Stimulated activated CD8-positive, alpha-beta memory T cell treated with anti-CD3 and anti-CD28 coated beads, Interleukin-7, amount 100 ng/mL, for 24 hours (primary cell): ENCODE measurements at regions not wholly inside any gene's neighbourhood (a gene's known extent, or its start where the extent isn't known, plus 50 kb on each side); places are given as distances from the start of the nearest gene placed in this dataset.

Source experiments
- DNase-seq: peaks from one replicate; pipeline ENCODE4 v3.0.0-alpha.2; 2020; ENCODE audit warnings: low read depth

DNA sequence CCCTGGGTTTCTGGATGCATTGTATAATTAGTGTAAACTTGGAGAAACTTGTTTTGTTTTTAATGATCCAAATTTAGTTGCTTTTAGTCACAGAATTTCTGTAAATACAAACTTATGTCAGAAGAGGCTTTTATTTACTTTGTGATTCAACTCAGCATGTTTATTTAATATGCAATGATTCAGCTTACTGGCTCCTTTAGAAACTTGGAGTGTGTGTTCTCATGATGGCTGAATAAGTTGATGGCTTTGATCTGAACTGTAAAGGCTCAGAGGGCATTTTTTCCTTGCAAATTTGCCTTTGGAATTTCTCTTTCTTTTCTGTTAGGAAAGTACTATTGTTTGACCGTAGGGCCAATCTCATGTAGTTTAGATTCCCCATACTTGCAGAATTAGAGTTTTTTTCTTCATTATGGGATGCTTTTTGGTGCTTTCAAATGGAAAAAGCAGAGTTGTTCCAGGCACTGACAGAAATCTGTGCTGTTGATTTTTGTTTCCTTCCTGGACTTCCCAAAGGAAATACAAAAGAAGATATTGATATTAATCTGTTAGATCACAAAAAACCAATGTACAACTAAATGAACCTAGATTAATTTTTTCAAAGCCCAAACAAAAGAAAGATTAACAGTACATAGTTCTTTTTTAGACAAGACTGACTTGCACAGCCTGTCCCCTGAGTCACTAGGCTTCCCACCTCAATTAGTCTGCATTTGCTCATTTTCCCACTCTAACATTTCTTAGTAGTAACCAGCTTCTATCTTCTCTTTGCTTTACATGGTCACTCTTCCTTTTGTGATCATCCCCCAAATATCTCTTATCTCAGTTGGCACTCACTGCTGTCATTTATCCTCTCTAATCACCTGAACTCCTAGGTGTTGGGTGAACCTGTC, 96.8 kb upstream of the AGR3 start:
- no peak for DNase-seq

DNA sequence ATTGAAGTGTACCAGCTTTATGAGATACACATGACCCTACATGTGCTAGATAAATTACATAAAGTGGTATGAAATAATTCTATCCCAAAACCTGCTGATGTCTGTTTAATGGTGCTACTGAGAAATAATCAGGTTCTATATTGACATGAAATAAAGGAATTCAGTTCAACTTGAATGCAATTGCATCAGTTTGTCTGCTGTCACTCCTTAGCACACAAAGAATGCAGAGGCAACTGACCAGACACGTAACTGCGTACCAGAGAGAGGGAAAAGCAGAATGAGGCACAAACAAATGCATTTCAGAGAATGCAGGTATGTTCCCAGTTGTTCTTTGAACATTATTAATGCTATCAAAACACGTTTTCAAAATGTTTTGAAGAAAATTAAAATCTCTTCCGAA, 98.8 kb upstream of the AGR3 start:
- DNase-seq: no peak

DNA sequence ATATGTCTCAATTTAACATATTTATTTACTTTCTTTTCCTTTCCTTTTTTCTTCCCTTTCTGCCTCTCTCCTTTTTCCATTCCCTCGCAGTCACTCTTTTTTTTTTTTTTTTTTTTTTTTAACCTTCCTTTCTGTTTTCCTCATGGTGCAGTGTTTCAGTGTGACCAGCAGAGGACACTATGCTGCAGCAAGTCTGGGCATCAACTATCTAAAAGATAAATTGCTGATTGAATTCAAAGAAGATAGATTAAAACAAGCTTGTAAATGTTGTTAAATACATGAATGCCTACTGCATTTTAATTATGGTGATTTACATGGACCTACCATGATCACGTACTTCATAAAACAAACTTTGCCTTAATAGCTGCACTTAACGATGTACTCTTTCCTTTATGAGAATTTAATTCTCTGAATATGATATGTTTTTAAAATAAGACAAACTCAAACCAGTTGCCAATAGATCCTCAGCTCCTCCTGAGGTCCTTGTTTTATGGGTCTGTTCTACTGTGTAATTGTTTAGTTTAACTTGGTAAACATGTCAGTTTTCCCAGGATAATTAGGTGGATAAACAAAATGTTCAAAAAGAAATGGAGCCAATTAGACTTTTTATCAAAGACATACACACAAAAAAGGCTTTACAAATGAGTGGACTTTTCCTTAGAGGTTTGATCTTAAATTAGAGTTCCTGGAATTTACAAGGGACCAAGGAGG, 101.0 kb upstream of the AGR3 start:
- DNase-seq: no peak

DNA sequence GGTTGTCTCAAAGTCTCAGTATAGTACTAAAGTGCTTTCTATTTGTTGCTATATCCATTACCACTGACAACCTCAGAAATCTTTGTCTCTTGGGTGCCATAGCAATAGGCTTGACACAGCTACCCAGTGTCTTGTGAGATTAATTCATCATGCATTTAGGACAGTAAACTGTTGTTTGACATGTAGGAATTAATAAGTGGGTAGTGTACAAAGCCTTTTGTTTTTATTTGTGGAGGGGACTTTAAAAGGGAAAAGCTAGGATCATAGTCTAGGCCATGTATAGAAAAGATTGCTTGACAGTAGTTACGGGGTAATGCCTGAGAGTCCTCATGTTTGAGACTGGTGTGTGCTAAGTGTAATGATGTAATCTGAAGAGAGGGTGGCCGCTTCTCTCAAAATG, 102.6 kb upstream of the AGR3 start:
- no peak for DNase-seq

DNA sequence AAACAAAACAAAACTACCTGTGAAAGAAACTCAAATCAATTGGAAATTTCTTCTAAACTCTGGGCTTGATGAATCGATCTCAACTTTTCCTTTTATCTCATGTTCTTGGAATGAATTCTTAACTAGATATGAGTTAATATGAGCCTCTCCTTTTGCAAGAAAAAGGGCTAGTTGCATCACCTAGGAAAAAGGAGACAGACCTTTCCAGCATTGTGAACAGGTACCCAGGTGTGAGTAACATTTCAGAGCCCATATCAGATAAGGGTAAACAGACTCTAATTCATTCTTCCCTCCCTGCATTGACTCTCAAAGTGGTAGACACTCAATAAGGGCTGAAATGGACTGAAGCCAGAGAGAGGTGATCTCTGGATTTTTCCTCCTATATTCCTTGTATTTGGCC, 103.8 kb upstream of the AGR3 start:
- DNase-seq: no peak

DNA sequence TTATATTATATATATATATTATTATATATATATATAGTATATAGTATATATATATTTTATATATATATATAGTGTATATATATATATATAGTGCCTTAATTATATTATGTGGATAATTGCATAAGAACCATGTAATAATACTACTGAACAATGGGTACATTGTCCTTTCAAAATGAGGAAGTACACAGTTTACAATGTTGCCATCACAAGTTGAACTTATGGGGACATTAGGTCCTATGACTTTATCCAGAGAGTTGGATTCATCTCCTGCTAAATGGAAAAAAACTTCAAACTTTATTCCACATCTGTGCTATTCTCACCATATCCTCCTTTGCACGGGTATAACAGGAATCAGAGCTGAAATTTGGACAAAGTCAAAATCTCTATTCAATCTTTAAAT, 105.0 kb upstream of the AGR3 start:
- no peak for DNase-seq

DNA sequence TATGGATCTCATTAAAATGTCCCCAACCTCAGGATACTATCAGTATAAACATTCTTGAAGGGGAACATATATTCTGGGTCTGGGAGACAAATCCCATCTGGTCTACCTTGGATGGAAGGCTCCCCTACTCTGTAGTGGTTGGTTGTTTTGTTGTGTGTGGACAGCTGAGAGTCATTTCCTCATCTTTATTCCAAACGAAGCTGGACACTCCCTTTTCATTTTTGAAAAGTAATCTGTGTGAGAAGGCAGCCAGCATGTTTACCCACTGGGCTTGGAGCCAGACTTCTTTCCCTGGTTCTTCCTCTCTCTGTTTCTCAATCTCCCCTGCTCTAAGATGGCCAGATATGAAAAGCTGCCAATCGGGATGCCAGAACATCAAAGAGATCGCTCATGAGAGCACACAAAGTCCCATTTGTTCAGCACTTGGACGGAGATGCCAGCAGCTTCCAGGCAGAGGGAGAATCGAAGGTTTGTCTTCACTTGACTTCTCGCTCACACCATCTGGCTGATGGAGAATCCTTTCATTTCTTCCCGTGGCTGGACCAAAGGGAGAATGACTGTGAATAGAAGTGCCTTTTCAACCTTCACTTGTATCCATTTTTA, 108.1 kb upstream of the AGR3 start:
- DNase-seq: no peak

DNA sequence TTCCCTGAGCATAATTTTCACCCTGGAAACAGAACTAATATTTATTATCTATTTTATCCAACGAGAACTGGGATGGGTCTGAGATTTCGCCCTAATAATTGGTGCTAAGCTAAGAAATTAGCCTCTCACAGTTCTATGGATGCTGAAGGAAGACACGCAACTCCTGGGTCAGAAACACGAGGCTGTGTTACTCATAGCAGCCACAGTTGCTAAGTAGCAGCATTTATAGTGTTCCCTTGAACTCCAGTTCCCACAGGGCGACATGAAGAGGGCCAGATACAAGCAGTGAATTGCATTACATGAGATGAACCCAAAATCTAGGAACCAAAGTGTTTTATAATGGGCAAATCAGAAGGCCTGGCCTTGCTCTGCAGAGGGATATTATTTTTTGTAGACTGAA, 109.8 kb upstream of the AGR3 start:
- DNase-seq: no peak

DNA sequence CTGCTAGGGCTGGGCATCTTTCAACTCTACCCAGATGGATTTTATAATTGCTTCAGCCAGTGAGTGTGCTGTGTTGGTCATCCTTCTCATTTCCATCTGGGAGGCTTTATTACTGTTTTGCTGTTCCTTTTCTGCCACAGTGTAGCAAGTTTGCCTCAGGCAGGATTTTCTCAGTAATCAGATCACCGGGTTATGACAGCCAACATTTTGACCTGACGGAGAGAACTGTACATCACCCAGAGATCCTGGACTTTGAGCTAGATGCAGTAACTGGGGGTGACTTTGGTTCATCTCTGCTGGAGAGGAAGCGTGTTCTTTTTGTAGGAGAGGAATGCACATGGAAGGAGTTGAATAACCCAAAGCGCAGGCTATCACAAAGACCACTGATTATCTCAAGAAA, 111.8 kb upstream of the AGR3 start:
- no peak for DNase-seq

DNA sequence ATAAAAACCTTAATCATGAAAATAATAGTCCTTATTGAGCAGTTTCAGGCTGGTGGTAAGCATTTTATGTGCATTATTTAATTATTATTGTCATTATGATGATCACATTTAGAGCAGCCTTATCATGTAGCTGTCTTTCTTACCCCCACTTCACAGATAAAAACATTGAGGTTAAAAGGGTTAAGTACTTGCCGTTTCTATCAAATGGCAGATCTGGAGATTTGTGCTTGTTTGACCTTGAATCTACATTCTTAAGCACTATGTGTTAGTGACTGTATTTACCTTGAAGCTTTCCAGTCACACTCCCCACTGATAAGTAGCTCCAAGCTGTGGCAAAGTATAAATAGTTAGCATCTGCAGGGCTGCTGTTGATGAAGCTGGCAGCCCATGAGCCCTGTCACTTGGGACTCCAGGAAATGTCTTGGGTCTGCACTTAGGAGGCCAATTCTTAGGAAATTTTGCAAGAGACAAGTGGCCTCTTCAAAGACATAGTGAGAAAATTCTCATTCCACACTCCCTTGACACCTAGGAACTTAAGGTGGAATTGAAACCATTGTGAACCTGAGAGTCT, 116.8 kb upstream of the AGR3 start:
- DNase-seq: no peak

DNA sequence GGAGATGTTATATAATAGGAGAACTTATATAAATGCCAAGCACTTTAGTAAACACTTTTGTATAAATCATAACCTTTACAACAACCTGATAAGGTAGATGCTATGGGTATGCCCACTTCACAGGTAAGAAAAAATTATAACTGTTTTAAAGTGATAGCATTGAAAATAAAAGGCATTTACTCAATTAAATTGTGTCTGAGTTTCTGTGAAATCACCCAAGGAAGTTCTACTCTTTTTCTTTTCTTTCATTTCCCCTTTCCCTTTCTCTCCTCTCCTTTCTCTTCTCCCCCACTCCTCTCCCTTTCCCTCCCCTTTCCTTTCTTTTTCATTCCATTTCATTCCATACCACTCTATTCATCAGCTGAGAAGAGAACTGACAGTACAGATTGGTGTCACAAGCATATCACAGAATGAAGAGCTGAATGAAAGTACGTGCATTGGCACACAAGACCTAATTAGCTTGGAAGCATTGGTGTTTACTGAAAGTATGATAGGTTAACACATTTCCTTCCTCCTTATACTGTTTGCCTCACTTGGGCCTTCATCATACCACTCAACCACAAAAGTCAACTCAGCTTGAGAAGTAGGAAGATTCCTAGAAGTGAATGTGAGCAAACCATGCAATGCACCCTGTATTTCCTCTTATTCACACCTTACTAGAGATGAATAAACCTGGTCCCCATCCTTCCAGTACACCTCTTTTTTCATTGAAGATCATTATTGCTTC, 117.9 kb upstream of the AGR3 start:
- DNase-seq: no peak

DNA sequence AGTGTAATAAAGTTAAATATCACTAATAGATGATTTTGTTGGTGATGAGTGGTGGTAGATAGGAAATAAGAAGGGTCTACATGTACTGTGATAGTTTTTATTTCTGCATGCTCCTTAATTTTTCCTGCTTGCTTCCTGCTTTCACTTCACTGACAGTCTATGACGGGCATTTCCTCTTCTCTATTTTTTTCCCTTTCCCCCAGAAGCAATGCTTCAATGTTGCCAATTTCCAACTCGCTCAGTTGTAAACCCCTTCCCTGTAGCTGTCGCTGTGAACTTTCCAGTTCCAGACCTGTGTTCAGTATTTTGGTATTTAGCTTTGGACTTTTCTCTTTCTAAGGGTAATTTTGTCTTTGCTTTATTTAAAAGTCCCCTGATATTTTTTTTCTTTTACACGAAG, 123.5 kb upstream of the AGR3 start:
- no peak for DNase-seq

DNA sequence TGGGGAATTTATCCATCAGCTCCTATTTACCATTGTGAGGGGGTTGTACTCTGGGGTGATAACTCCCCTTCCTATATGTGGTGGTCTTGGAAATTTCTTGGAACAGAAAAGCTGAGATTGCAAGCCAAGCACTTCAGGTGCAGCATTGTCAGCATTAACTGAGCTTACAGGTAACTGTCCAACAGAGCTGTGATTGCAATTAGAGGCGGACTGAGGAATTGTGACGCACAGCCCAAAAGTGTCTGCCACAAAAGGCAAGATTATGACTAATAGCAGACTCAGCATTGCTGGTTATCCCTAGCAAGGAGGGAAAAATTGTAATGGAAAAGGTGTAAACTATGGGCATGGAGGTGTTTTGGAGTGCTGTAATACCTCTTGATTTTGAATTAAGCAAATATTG, 126.1 kb upstream of the AGR3 start:
- DNase-seq: no peak

DNA sequence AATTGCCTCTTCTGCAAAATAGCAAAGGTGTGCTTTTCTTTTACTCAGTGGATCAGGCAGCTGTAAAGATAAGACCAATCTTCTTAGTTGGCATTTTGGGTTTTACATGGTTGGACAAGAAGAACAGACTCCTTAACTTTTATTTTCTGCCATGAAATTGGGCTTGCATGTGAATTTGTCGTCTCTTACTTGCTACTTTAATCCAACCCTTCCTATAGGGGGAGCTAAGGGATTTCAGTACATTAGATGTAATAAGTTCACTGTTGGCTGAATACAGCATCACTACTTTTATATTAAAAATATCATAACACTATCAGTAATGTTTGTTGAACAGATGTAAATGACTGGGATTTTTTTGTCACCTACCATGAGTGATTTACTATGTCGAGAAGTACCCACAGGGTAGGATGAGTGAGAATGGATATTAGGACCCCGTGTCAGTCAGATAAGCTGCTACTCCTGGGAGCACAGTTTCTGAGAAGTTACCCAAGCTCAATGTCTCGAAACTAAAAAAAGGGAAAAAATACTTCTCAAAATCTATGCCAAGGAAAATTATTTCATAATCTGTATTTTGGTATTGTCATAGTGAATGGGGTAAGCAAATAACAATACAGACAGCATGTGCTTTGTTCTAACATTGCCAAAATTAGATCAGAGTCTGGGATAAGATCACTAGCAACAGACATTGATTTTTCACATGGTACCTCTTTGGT, 127.4 kb upstream of the AGR3 start:
- DNase-seq: no peak

DNA sequence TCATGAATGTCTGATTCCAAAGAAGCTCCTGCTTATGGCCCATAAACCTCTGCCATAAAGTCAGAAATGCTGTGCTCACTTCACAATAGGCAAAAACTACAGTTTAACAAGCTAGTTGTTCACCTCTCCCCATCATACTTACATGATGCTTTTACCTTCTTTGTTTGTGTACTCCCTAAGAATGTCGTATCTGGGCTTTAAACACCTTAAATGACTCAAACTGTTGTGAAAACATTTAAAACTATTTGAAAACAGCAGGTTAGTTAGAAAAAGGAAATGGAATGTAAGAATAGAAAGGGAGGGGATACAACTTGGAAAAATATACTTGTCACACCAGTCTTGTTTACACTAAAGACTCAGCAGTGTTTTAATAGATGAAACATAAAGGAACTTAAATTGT, 128.2 kb upstream of the AGR3 start:
- no peak for DNase-seq

DNA sequence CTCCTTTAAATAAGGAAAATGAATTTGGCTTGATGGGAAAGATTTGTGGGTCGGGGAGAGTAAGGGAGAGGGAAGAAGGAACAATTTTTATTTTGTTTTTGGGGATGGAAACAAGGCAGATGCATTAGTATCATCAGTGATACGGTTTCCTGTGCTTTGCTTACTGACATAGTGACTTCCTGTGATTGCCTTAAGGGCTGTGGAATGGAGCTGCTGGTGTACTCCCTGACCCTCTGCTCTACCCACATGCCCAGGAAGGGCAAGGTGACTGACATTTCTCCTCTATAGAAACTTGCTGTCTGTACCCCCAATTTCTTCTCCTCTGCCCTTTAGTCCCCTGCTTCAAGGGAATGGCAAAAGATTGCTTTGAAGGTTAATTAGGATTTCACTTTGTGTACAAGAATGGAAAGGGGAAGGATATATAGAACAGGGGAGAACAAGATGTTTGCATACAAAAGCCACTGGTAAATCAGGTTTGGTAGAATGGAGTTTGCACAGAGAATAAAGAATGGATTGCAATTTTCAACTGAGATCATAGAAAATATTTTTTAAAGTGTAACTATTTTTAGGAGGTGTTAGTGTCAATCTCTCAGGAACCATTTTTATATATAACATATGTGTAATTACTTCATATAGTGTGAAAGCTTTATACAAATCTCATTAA, 129.0 kb upstream of the AGR3 start:
- DNase-seq: no peak

DNA sequence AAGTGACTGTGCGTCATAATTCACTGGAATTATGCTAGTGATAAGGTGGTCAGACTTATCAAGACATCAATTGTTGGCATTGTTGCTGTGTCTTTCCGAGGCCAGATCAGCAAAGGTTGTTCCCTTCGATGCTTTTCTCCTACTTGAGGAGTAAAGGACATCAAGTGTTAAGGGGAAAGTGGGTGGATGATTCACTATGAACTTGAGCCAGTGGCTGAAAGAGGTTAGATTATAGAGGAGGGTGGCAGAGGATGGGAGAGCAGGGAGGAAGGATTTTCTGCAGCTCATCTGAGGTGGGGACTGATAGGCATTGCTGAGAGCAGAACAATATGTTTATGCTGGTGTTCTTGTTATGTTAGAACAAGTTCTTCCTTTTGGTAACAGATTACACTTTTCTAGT, 131.4 kb upstream of the AGR3 start:
- no peak for DNase-seq

DNA sequence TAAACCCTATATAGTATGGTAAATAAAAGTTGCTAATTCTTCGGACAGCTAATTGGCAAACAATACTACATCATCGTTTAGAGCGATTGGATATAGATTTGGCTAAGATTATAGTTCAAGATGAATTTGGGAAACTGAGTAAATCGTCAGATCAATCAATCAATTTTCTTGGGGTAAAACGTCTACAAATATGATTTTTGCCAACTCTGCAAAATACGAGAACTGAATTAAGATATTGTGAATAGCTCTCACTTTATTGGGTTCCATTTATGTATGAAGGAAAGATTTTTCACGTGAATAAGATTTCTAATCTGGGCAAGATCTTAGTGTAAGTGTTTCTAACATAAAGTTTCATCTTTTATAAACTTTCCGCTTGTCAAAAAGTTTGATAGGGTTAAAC, 132.9 kb upstream of the AGR3 start:
- no peak for DNase-seq

DNA sequence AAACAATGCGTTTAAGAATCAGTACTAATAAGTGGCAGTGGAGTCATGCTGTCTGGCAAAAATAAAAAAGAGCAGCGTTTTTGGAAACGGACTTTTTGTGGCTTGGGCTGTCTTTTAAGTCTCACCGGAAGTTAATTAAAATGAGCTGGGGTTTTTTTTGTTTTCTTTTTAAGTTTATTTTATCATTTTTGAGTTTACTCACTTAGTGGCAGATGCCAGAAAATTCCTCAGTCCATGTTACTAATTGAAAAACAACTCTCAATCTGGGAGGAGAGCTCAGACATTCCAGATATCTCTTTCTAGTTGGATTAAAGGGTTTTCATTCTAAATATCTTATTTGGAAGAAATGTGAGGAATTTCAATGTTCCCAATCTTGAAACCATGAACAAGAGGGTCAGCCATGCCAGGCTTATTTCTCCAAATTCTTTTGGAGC, 133.8 kb upstream of the AGR3 start:
- no peak for DNase-seq

DNA sequence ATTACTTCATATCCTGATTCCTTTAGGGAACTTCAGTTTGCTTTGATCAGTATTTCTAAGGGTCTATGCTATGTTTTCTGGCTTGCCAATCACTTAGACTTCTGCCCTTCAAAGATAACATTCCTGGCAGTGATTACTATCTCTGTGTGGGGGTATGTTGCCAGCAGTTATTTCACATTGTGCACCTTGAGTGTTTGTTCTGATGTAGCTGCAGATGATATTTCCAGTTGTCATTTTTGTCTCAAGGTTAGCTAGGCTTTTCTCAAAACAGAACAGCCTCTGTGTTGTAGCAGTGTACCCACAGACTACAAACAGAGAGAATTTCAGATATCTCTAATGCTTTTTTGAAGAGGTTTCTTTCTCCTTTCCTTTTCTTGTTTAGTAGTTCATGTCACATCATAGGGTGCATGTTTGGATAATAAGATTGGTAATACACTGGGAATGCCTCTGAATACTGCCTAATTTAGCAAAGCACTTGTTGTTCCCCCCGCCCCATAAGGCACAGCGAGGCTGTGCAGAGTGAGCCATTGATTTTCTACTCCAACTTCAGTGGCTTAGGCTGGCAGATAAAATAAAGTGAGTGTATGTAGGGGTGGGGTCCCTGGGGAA, 134.7 kb upstream of the AGR3 start:
- no peak for DNase-seq

DNA sequence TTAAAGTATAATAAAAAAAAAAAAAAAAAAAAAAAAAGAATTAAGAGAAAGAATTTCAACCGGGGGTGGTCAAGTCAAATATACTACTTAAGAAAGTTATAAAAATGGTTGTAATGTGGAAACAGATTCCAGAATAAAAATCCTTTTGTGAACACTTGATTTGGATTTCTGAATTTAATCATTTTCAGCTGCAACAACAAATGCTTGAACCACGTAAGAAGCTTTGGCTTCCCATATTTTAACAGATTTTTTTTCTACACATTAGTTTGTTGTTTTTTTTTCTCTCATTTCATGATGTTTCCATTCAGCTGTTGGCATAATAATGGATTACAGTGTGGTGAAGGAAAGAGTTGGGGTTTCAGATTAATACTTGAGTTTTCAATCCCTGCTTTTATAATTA, 137.3 kb upstream of the AGR3 start:
- DNase-seq: no peak
